SU-DHL-6 (cell line): ENCODE measurements at regions not wholly inside any gene's neighbourhood (a gene's known extent, or its start where the extent isn't known, plus 50 kb on each side); places are given as distances from the start of the nearest gene placed in this dataset.

ENCODE experiments used
- CTCF ChIP-seq: fragments of 200-600 bp; sonication (generic); IDR thresholded peaks from one replicate; pipeline ENCODE4 v1.5.1; 2017; ENCODE audit warnings: antibody characterized with exemption, mild to moderate bottlenecking, low read length, moderate library complexity; ENCODE audit not compliant: insufficient read depth, poor library complexity, severe bottlenecking
- EZH2phosphoT487 ChIP-seq: fragments of 200-600 bp; sonication (generic), shearing (Covaris generic); conservative IDR thresholded peaks from 2 replicates; pipeline ENCODE4 v1.6.1; 2018; ENCODE audit warnings: mild to moderate bottlenecking, antibody characterized with exemption, low read length, moderate library complexity, mixed read lengths

- TF ChIP-seq CTCF (no peak), EZH2phosphoT487 (no peak)
Measured at GRCh38 chr16:11439790-11440656, 94.8 kb downstream of the RMI2 start.
